GM04504 (cell line): ENCODE measurements at regions not wholly inside any gene's neighbourhood (a gene's known extent, or its start where the extent isn't known, plus 50 kb on each side); places are given as distances from the start of the nearest gene placed in this dataset.
"Not testable (repeated sequence)": the region's sequence is repeated elsewhere in the genome, so short reads cannot be mapped to it uniquely, and the experiment has no call there.

ENCODE experiments used
- DNase-seq: peaks from one replicate; pipeline ENCODE4 v3.0.0-alpha.2; 2012; ENCODE audit warnings: low read depth

DNA sequence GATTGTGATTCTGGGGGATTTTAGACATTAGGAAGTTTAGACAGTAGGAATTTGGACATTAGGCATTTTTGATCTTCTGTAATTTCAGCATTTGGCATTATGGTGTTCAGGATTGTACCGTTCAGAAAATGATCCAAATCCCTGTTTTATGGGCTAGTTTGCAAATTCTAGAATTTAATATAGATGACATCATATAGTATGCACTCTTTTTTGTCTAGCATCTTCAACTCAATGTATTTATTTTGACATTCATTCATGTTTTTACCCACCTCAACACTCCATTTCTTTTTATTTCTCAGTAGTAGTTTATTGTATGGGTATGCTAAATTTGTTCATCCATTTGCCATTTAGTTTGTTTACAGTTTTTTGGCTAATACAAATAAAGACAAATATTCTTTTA is 105.3 kb upstream of the ZPLD1 start:
- DNase-seq = no peak

DNA sequence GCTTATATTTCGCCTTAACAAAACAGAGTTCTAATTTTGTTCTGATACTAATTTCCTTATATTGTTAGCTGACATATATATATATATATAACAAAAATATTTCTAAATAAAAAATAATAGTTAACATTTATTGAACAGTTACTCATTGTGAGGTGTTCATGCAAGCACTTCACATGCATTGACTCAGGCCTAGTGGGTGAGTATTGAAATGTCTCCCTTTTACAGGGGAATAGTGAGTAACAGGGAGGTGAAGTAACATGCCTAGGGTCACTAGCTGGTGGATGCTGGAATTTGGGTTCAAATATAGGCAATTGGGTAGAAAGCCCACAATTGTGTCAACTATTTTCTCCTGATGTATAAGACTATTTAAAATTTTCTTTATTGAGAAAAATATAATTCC is 102.6 kb upstream of the ZPLD1 start:
- DNase-seq = no peak

DNA sequence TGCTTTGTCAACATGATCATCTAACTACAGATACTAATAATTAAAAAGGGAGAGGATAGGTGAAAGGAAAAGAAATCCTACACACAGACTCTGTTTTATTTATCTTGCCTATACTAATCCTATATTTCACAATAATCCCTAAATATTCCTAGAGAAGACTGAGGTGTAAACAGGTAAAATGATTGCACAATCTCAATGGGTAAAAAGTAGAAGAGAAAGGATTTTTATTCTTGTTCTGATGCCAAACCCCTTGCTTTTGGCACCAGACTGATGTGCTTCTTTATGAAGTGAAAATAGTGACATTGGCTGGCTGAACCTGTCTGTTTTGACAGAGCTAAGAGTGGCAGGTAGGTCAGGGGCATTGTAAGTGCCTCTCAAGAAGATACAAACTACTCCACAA is 101.9 kb upstream of the ZPLD1 start:
- DNase-seq = no peak

GRCh38 chr3:102336130-102336529 is 98.7 kb upstream of the ZPLD1 start:
- DNase-seq = no peak

DNA sequence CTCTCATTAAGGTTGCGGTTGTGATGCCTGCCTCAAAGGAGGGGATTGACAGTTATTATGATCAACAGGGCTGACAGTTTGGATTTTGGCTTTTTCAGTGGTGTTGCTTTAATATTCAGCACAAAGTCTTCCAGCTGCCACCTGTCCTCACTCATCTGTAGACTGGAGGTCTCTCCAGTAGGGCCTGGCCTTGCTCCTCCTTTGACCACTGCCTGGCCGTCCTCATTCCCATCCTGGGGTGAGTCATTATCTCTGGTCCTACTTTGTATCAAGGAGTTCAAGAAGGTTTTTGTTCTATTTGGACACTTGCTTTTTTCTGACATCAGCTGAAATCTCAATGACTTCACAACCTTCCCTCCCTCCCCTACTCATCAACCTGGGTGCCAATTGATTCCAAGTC is 95.1 kb upstream of the ZPLD1 start:
- DNase-seq = no peak

DNA sequence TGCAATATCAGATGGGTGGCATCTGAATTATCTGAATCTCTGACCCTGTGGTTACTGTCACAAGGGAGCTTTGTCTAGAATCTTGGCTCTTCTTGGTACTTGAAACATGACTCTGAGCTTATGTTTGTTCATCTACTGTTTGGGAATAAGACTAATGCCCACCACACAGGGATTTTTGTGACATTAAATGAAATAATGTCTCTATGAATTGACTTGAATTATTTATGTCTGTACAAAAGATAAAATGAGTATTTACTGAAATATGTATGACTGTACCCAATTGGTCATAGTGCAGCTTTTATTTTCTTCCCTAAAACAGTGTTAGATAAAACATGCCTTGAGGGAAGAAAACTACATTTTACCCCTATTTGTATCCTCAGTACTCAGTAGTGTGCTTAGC is 87.9 kb upstream of the ZPLD1 start:
- no peak for DNase-seq

DNA sequence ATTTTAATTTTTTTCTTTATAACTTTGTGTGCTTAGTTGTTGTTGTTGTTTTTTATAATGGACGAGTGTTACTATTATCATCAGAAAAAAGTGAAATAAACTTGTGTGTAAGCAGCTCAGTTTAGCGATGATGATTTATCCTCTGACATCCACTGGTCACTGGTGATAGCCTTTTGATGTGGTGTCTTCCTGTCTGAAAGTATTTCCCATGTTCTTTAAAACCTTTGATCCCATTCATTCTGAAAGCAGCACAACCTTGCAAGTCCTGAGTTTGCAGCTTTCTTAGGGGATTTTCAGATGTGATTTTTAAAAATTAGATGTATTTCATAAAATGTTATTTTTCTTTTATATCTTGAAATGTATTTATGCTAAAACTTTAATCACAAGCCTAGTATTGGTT is 85.9 kb upstream of the ZPLD1 start:
- no peak for DNase-seq

- no peak for DNase-seq
Measured at GRCh38 chr3:102353148-102353547, 81.7 kb upstream of the ZPLD1 start.

GRCh38 chr3:102353805-102354204 is 81.0 kb upstream of the ZPLD1 start:
- no peak for DNase-seq

GRCh38 chr3:102354818-102355515 is 79.8 kb upstream of the ZPLD1 start:
- DNase-seq = no peak

DNA sequence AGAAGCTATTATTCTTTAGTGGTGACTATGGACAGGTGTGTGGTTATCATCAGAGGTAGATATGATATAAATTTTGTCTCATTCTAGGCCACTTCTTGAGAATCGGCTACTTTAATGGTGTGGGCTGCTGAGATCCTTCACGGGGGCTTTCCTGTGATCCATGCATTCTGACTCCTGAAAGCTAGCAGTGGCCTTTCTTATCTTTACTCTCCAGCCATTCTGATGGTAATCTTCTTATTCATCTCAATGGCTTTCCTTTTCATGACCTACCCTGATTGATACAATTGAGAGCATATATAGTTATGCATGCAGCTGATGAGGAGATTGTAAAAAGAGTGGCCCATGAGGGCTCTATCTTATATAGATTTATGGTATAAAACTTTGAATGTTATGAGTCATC is 78.3 kb upstream of the ZPLD1 start:
- no peak for DNase-seq

DNA sequence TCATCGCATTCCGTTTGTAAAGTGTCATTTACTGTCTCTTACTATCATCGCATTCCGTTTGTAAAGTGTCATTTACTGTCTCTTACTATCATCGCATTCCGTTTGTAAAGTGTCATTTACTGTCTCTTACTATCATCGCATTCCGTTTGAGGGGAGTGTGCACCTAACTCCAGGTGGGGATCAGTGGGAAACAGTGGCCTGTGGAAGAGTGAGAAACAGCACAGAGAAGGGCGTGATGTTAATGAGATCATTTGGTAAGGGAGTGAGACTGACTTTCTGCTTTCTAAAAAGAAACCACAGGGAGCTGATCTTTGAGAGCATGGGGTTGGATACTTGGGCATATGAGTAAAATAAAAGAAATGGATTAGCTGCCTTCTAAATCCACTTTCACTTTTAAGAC is 77.5 kb upstream of the ZPLD1 start:
- not testable (repeated sequence) for DNase-seq

DNA sequence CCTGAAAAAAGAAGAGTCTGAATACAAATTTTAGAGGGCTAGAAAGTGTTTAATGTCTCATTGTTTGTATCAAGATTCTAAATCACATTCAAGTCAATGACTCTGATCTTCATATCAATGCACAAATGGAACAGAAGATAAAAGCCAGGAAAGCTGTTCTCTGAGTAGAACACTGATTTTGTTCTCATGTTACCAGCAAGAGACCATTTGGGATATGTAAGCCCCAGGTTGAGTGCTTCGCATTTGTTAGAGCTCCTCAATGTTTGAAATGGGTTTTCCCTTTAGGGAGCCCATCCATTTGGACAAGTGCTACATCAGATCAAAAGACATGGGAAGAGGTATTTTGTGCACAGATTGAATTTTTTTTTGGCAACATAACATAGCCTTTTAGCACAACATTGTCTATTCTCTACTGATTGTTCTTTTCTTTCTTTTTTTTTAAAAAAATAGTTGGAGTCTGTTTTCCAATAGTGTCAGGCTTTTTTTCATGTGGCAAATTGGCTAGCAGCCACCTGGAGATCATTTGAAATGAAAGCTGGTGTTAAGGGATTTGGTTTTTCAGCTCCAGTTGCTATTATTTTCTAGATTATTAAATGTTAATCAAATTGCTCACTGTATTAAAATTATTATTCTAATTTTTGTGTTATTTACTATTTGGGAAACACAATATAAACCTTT is 74.5 kb upstream of the ZPLD1 start:
- no peak for DNase-seq

DNA sequence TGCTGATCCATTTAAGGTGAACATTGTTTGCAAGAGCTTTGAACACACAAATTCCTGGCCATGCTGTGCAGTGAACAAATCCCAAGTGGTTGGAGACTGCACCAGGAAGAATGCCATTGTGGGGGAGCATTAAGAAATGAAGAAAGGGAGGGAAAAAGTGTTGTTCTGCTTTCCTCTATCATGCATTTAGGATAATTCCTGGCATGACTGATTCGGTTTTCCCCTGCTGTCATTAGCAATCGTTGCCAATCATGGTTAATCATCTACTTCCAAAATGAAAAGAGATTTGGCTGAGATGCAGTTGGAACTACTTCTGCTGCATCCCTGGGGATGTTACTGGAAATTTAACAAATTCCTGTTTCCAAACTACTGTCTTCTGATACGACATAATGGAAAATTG is 73.7 kb upstream of the ZPLD1 start:
- no peak for DNase-seq

GRCh38 chr3:102366116-102366515 is 68.7 kb upstream of the ZPLD1 start:
- not testable (repeated sequence) for DNase-seq

GRCh38 chr3:102374863-102375634 is 59.8 kb upstream of the ZPLD1 start:
- no peak for DNase-seq

DNA sequence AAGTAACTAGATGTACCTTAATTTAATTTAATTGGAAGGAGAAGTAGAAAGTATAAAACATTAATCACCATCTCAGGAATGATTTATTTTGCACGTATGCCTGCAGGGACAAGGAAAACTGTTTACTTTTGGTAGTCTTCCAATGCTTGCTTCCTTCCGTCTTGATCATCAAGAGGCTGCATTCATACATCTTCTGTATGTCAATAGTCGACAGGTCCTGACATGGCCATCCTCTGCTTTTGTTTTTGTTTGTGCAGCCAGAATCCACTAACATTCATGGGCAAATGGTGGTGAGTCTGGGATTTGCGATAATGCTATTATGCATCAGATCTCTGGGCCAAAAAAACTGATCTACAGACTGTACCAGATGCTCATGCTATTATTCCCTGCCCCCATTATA is 56.6 kb upstream of the ZPLD1 start:
- no peak for DNase-seq

DNA sequence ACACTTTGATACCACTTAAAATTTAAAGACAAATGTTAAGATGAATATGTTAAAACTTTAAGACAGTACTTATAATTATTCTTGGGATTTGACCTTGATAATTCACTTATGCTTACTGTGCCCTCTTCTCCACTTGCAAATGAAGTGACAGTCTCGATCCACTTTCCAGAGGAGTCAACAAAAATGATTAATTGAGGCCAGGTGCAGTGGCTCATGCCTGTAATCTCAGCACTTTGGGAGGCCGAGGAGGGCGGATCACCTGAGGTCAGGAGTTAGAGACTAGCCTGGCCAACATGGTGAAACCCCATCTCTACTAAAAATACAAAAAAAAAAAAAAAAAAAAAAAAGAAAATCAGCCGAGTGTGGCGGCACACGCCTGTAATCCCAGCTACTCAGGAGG is 52.6 kb upstream of the ZPLD1 start:
- DNase-seq = not testable (repeated sequence)
